HG03520 (cell line): ENCODE measurements at regions not wholly inside any gene's neighbourhood (a gene's known extent, or its start where the extent isn't known, plus 50 kb on each side); places are given as distances from the start of the nearest gene placed in this dataset.
"Not testable (repeated sequence)": the region's sequence is repeated elsewhere in the genome, so short reads cannot be mapped to it uniquely, and the experiment has no call there.

Experiments used
- ATAC-seq: cut with Tn5 transposase; IDR thresholded peaks from one replicate; pipeline ENCODE4 v1.9.1; 2021; ENCODE audit warnings: mild to moderate bottlenecking, moderate library complexity; ENCODE audit not compliant: unreplicated experiment

DNA sequence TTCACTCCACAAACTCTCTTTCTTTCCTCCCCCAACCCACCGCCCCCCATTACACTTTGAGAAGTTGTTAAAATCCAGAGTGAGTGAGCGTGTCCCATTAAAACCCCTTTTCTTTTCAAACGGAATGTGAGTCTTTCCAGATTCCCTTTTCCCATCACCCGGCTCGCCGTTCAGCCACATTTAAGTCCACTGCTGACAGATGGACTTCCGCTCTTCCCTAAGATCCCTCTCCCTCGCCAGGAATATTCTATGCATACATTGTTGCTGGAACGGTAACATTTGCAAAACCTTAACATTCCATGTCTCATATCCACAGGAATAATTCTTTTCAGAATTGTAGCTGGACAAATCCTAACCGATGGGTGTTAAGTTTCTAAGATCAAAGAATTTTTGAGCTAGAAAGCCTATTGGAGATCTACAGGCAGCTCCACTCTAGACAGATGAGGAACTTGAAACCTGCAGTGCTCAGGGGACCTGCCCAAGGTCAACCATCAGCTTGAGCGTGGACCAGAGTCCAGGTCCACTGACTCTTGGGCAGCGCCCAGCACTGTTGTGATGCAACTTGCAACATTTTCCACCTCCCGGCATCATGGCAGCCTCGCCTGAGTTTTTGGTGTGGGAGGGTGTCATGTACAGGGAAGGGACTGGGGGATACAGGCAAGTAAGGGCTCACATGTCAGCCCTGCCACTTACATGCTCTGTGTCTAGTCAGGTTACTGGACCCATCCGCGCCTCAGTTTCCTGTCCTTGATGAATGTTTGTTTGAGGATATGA is 500.1 kb downstream of the CCDC171 start:
- ATAC-seq: no peak

DNA sequence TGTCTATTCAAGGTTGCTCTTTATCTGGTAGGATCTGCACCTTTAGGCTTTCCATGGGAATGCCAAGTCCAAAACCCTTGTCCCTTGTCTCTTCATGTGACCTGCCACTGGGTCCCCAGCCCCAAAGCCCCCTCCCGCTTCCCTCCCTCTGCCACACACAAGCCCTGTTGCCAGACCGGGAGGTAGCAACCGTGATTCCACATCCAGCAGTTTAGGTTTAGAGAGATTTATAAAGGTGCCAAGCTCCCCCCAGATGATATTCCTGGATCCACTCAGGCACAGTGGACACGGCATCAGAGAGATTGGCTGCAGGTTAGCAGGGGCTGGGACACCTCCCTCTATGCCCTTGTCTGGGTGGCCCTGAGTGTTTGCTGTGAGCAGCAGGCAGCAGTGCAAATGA is 504.7 kb downstream of the CCDC171 start:
- ATAC-seq: no peak

- ATAC-seq: no peak
Measured at GRCh38 chr9:16058131-16058549, 505.3 kb downstream of the CCDC171 start.

GRCh38 chr9:16060436-16061129 is 507.7 kb downstream of the CCDC171 start:
- ATAC-seq: no peak

DNA sequence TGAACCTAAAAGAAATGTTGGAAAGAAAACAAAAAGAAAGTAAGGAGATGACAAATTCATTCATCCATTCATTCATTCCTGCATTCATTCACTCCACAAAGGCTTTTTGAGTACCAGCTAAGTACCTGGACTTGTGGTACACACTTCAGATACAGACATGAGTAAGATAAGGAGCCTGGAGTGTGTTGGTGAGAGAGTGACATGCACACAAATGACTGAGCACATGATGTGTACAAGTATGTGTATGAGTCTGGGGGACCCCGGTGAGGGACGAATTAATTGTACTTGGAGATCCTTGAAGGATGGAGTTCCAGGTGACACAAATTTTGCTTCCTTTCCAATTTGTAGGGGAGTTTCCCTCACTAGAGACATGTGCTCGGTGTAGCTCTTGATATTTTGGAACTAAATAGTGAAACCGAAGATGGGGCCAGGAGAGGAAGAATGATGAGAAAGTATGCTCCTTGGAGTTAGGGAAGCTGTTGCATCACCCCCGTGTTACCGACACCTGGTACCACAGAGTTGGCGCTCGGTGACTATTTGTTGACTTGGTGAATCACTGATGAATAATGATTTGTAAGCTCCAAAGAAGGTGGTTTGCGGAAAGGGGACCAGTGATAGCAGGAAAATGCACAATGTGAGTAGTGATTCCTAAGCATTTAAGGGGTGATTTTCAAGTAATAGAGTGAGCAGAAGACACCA is 509.8 kb downstream of the CCDC171 start:
- no peak for ATAC-seq

GRCh38 chr9:16063241-16063591 is 510.4 kb downstream of the CCDC171 start:
- no peak for ATAC-seq

- no peak for ATAC-seq
Measured at GRCh38 chr9:16064771-16065170, 511.9 kb downstream of the CCDC171 start.

- not testable (repeated sequence) for ATAC-seq
Measured at GRCh38 chr9:16066201-16066600, 513.4 kb downstream of the CCDC171 start.

- ATAC-seq: no peak
Measured at GRCh38 chr9:16068476-16068875, 515.6 kb downstream of the CCDC171 start.

DNA sequence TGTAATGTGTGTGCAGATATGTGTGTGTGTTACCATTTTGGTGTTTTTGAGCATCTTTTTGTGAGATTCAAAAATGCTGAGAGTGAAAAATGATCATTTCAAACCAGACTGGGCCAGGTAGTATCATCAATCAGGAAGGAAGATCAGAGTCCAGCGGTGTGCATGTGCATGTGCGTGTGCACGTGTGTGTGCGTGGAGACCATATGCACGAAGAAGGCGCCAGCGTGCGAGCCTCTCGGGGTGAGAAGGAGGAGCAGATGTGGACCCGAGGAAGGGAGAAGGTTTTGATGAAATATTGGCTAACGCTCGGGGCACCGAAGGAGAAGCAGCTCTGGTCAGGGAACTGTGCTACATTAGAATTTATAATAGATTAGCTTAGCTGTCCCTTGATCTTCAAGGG is 516.4 kb downstream of the CCDC171 start:
- ATAC-seq: no peak

DNA sequence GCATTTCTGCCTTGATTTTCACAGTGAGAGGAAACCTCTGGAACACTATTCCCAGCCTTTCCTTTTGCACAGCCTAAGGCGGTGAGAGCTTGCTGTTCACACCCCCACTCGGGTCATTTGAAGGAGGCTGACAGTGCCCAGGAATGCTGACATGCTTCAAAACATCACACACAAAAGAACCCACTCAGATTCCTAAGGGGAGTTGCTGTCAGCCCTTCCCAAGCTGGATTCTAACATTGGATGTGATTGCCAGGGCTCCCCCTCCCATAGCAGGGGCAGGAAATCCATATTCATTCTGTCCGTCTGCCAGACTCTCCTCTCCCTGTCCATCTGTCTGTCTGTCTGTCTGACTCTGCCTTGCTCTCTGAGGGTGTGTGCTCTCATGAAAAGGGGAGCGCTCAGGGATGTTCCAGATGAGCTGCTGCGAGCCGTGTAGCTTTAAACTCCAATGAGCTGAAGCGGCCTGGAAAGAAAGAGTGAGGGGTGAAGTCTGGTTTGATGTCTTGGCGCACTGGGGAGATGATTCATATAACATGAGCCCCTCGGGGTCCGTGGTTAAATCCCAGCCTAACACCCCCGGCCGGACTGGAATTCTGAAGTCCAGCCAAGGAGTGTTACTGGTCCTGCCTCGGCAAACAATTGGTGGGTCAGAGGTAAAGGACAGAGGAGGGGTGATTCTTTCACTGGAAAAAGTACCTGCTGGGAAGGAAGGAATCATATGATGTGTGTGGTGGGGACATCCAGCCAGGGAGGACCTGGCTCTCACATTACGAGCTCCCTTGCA is 517.0 kb downstream of the CCDC171 start:
- ATAC-seq: no peak

- ATAC-seq: no peak
Measured at GRCh38 chr9:16070455-16071145, 517.8 kb downstream of the CCDC171 start.

DNA sequence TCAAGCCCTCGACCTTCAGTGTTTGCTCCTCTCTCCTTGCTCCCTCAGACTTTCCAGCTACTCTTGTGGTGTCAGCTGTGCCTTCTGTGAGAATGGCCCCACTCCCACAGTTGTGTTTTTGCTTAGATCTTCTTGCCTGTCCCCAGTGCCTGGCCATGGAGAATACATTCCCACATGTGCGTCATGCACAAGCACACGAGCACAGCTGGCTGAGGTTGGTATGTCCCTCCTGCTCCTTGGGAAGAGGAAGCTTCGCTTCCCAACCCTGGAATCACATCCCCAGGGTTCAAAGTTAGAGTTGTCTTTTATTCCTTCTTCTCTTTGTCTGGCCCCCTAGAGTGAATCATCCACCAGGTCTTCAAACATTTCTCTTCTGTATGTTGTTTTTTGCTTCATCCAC is 518.6 kb downstream of the CCDC171 start:
- no peak for ATAC-seq

- no peak for ATAC-seq
Measured at GRCh38 chr9:16074963-16075362, 522.1 kb downstream of the CCDC171 start.

GRCh38 chr9:16075696-16076095 is 522.9 kb downstream of the CCDC171 start:
- ATAC-seq: no peak

- ATAC-seq: no peak
Measured at GRCh38 chr9:16076511-16076910, 523.7 kb downstream of the CCDC171 start.

GRCh38 chr9:16082796-16083195 is 530.0 kb downstream of the CCDC171 start:
- ATAC-seq: no peak

GRCh38 chr9:16085167-16085726 is 532.4 kb downstream of the CCDC171 start:
- no peak for ATAC-seq

DNA sequence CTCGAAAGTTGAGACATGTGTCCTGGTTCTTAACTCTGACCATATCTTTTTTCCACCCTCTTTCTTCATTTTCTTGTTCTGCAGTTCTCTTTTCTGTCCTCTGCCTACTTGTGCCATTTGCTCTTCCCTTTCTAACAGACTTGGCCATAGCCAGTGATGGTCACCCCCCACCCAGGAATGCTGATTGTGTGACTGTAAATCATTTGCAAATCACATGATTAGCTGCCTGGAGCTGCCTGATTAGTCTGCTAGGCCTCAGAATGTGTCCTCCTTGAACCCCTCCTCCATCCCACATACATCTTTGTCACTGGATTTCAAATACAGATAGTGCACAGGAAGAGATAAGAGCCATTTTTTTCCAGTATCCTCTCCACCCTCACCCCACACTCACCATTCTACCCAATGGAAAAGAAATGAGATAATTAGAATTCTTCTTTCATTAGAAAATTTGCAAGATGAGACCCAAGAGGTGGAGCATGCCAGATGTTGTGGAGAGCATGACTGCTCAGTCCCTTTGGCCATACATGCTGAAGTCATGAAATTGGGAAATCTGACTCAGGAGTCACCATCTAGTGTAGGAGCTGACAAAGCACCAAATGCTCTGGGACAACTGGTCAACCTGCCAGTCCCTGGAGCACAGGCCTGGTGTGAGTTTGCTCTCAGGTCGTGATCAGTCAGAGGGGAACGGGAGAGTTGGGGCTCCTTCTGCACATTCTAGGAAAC is 538.2 kb downstream of the CCDC171 start:
- ATAC-seq: no peak
